ENCODE measurements at regions not wholly inside any gene's neighbourhood (a gene's known extent, or its start where the extent isn't known, plus 50 kb on each side); places are given as distances from the start of the nearest gene placed in this dataset.
A peak's percentile ranks its signal among the peaks of the same experiment; 100 is the strongest.
"Not testable (repeated sequence)": the region's sequence is repeated elsewhere in the genome, so short reads cannot be mapped to it uniquely, and the experiment has no call there.

DNA sequence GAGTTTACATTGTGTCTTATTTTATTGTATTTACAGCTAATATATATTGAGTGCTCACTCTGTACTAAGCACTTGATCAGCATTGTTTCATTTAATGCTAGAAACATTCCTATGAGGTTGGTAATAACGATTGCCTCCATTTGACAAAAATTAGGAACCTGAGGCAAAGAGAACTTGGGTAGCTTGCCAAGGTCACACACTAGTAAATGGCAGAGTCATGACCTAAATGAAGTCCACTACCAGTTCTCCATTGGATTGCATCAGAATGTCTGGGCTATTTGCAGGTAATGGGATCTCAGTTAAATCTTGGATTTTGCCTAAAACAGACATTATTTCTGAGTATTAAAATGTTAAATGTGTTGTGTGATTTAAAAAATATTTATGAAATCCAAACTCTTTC is 65.8 kb upstream of the CRIM1 start:
- Histone ChIP-seq H3K27me3 (ENCODE audit: insufficient read depth, low read length, poor library complexity) (no peaks in the 10 kb centered on the region), H4K5ac (ENCODE audit: low read length) (no peak overlapping the region), H2BK120ac (ENCODE audit: low read depth, low read length) (no peak overlapping the region), H2BK15ac (replicated peaks; ENCODE audit: low read depth) (no peak overlapping the region), H3K4me1 (ENCODE audit: control insufficient read depth, low read depth, low read length) (no peaks in the 10 kb centered on the region), H3K23ac (ENCODE audit: low read length) (no peak overlapping the region), H3K4me2 (ENCODE audit: low read length) (no peak overlapping the region), H3K4me3 (ENCODE audit: low read length) (no peak overlapping the region), H2BK5ac (ENCODE audit: low read length) (no peak overlapping the region), H3K79me2 (ENCODE audit: control insufficient read depth, insufficient read depth, low read length) (no peaks in the 10 kb centered on the region), H4K8ac (ENCODE audit: low read depth, low read length) (no peak overlapping the region), H2AK5ac (ENCODE audit: low read length) (no peak overlapping the region), H3K79me1 (ENCODE audit: low read length) (no peaks in the 10 kb centered on the region), H3K4ac (ENCODE audit: low read depth, low read length) (no peak overlapping the region), H3K9ac (ENCODE audit: low read length) (no peak overlapping the region), H3K36me3 (ENCODE audit: control insufficient read depth, insufficient read depth, low read length) (no peaks in the 10 kb centered on the region), H3K18ac (ENCODE audit: low read length) (no peak overlapping the region), H3K27ac (ENCODE audit: low read depth, low read length) (no peak overlapping the region), H3K56ac (ENCODE audit: low read length) (no peak overlapping the region)
- no CpG with 5 or more reads among the region's 1 CpG for WGBS (ENCODE audit: extremely low coverage, insufficient coverage, low lambda C conversion rate)
- DNase-seq, result no peak

DNA sequence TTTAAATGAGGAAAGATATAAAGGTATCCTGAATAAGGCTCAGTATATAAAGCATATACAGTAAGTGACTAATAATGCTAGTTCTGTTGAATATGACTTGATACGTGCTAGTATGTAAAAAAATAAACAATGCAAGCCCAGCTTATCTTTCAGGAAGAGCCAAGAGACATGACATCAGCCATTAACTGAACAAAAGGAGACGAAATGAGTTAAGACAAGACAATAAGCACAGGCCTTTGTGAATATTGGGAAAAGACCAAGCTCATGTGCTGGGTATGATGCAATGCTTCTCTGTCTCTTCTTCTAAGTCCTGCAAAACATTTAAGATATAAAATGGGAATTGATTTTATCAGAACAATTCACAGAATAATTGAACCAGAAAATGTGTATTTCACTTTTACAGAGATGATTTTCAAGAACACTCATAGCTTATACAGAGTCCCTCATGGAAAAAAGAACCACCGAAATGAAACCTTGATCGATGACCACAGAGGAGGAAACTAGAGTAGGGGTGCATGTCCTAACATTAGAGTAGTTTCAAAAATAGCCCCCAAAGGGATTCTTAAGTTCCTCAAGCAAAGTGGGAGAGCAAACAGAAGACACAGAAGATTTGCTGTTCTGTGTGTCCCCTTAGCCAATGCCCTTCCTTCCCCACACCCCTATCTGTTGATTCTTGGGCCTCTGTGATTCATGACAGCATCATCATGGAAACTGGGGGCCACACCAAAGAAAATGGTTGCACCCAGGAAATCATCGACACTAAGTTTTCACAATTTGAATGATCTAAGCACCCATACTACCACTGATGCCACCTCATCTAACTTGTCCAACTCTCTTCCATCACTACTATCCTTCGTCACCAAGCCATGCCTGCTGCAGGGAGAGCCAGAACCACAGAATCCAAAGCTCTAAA is 68.0 kb upstream of the CRIM1 start:
- H3K18ac ChIP-seq (ENCODE audit: low read length), result no peak overlapping the region
- H3K4me1 ChIP-seq (ENCODE audit: control insufficient read depth, low read depth, low read length), result no peaks in the 10 kb centered on the region
- no peak overlapping the region for H2BK15ac ChIP-seq (replicated peaks; ENCODE audit: low read depth)

DNA sequence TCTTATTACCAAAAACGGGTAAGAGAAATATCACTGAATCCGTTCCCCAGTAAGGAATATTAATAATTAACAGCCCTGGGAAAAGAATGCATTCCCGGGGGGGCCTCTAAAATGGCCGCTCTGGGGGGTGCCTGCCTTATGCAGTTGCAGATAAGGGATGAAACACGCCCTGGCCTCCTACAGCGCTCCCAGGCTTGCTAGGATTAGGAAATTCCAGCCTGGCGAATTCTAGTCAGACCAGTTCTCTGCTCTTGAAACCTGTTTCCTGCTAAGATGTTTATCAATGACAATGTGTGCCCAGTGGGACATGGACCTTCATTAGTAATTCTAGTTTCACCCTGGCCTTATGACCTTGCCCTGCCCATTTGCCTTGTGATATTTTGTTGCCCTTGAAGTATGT is 76.1 kb upstream of the CRIM1 start:
- not testable (repeated sequence) for H2AK5ac ChIP-seq (ENCODE audit: low read length); H3K23ac ChIP-seq (ENCODE audit: low read length); H3K4ac ChIP-seq (ENCODE audit: low read depth, low read length); H3K36me3 ChIP-seq (ENCODE audit: control insufficient read depth, insufficient read depth, low read length); H2BK120ac ChIP-seq (ENCODE audit: low read depth, low read length); H3K27ac ChIP-seq (ENCODE audit: low read depth, low read length); H4K8ac ChIP-seq (ENCODE audit: low read depth, low read length); H2BK5ac ChIP-seq (ENCODE audit: low read length); H3K56ac ChIP-seq (ENCODE audit: low read length); H3K79me2 ChIP-seq (ENCODE audit: control insufficient read depth, insufficient read depth, low read length); H3K27me3 ChIP-seq (ENCODE audit: insufficient read depth, low read length, poor library complexity); H3K18ac ChIP-seq (ENCODE audit: low read length); H3K79me1 ChIP-seq (ENCODE audit: low read length); H3K9ac ChIP-seq (ENCODE audit: low read length); H2BK15ac ChIP-seq (replicated peaks; ENCODE audit: low read depth); H3K4me2 ChIP-seq (ENCODE audit: low read length); H3K4me3 ChIP-seq (ENCODE audit: low read length); H4K5ac ChIP-seq (ENCODE audit: low read length); H3K4me1 ChIP-seq (ENCODE audit: control insufficient read depth, low read depth, low read length)
- WGBS (ENCODE audit: extremely low coverage, insufficient coverage, low lambda C conversion rate), result no CpG with 5 or more reads among the region's 7 CpGs
- DNase-seq, result peak; percentile 30

More for the DNA sequence above, 68.0 kb upstream of the CRIM1 start:
- Histone ChIP-seq H2AK5ac (ENCODE audit: low read length) (no peak overlapping the region), H3K4me3 (ENCODE audit: low read length) (no peak overlapping the region), H2BK5ac (ENCODE audit: low read length) (no peak overlapping the region), H3K9ac (ENCODE audit: low read length) (no peak overlapping the region), H3K27ac (ENCODE audit: low read depth, low read length) (no peak overlapping the region), H3K27me3 (ENCODE audit: insufficient read depth, low read length, poor library complexity) (no peaks in the 10 kb centered on the region), H3K4me2 (ENCODE audit: low read length) (no peak overlapping the region), H3K79me1 (ENCODE audit: low read length) (no peaks in the 10 kb centered on the region), H3K23ac (ENCODE audit: low read length) (no peak overlapping the region), H4K5ac (ENCODE audit: low read length) (no peak overlapping the region), H3K4ac (ENCODE audit: low read depth, low read length) (no peak overlapping the region), H3K36me3 (ENCODE audit: control insufficient read depth, insufficient read depth, low read length) (no peaks in the 10 kb centered on the region), H3K79me2 (ENCODE audit: control insufficient read depth, insufficient read depth, low read length) (no peaks in the 10 kb centered on the region), H2BK120ac (ENCODE audit: low read depth, low read length) (no peak overlapping the region), H3K56ac (ENCODE audit: low read length) (peak overlapping the region; percentile 10), H4K8ac (ENCODE audit: low read depth, low read length) (no peak overlapping the region)
- no peak for DNase-seq
- WGBS (ENCODE audit: extremely low coverage, insufficient coverage, low lambda C conversion rate), result no CpG with 5 or more reads among the region's 6 CpGs

DNA sequence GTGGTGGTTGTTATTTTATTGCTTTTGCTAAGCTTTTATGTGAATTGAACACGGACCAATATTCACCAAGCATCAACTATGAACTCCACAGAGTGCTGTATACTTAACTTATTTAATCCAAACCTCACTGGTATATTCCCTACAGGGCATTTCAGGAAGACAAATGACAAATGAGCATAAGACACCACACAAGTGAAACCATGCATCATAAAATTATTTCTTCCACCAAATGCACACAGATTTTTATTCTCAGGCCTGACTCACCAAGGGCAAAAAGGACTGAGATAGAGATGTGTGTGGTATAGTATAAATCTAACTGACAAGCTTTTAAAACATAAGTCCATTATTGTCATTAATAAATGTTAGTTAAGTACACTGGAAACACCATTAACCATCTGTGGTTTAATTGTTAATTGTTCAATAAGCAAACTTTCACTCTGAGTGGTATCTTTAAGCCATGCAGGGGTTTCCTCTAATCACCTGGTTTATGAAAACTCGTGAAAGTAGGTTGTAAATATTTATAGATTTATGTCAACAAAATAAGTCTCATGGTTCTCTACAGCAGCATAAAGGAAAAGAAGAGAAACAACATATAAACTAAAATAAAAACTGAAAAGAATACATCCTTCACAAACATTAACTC is 77.6 kb upstream of the CRIM1 start:
- Histone ChIP-seq H3K4me2 (ENCODE audit: low read length) (no peak overlapping the region), H3K79me2 (ENCODE audit: control insufficient read depth, insufficient read depth, low read length) (no peaks in the 10 kb centered on the region), H3K27me3 (ENCODE audit: insufficient read depth, low read length, poor library complexity) (no peaks in the 10 kb centered on the region), H3K23ac (ENCODE audit: low read length) (no peak overlapping the region), H2BK15ac (replicated peaks; ENCODE audit: low read depth) (no peak overlapping the region), H3K4me1 (ENCODE audit: control insufficient read depth, low read depth, low read length) (no peaks in the 10 kb centered on the region), H3K36me3 (ENCODE audit: control insufficient read depth, insufficient read depth, low read length) (no peaks in the 10 kb centered on the region), H3K18ac (ENCODE audit: low read length) (no peak overlapping the region), H3K4me3 (ENCODE audit: low read length) (no peak overlapping the region), H3K9ac (ENCODE audit: low read length) (no peak overlapping the region), H4K5ac (ENCODE audit: low read length) (no peak overlapping the region), H2BK5ac (ENCODE audit: low read length) (no peak overlapping the region), H2BK120ac (ENCODE audit: low read depth, low read length) (no peak overlapping the region), H3K27ac (ENCODE audit: low read depth, low read length) (no peak overlapping the region), H3K56ac (ENCODE audit: low read length) (no peak overlapping the region), H2AK5ac (ENCODE audit: low read length) (no peak overlapping the region), H3K79me1 (ENCODE audit: low read length) (no peaks in the 10 kb centered on the region), H4K8ac (ENCODE audit: low read depth, low read length) (no peak overlapping the region), H3K4ac (ENCODE audit: low read depth, low read length) (no peak overlapping the region)
- no CpG with 5 or more reads among the region's 2 CpGs for WGBS (ENCODE audit: extremely low coverage, insufficient coverage, low lambda C conversion rate)
- no peak for DNase-seq

DNA sequence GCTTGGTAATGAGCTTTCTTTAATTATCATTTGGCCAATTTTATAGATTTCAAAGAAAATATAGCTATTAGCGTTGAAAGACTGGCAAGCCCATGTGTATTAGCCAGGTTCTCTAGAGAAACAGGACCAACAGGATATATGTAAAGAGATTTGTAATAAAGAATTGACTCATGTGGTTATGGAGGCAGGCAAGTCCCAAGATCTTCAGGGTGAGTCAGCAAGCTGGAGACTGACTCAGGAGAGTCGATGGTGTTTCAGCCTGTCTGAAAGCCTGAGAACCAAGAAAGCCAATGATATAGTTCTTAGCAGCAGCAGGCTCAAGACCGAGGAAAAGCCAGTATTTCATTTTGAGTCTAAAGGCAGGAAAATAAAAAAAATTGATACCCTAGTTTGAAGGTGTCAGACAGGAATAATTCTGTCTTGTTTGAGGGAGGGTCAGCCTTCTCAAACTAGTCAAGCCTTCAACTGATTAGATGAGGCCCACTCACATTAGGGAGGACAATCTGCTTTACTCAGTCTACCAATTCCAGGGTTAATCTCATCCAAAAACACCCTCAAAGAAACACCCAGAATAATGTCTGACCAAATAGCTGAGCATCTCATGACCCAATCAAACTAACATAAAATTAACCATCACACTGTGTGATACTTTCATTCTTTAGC is 78.3 kb upstream of the CRIM1 start:
- no peak overlapping the region for H4K5ac ChIP-seq (ENCODE audit: low read length)
- WGBS (ENCODE audit: extremely low coverage, insufficient coverage, low lambda C conversion rate), result no CpG with 5 or more reads among the region's 3 CpGs
- H3K4me1 ChIP-seq (ENCODE audit: control insufficient read depth, low read depth, low read length), result no peaks in the 10 kb centered on the region
- no peak overlapping the region for H3K23ac ChIP-seq (ENCODE audit: low read length)
- H3K79me1 ChIP-seq (ENCODE audit: low read length), result no peaks in the 10 kb centered on the region
- H3K27me3 ChIP-seq (ENCODE audit: insufficient read depth, low read length, poor library complexity), result no peaks in the 10 kb centered on the region
- no peaks in the 10 kb centered on the region for H3K36me3 ChIP-seq (ENCODE audit: control insufficient read depth, insufficient read depth, low read length)
- H4K8ac ChIP-seq (ENCODE audit: low read depth, low read length), result no peak overlapping the region
- peak overlapping the region; percentile 36 for H2BK120ac ChIP-seq (ENCODE audit: low read depth, low read length)
- H3K4me2 ChIP-seq (ENCODE audit: low read length), result no peak overlapping the region
- no peaks in the 10 kb centered on the region for H3K79me2 ChIP-seq (ENCODE audit: control insufficient read depth, insufficient read depth, low read length)
- H2AK5ac ChIP-seq (ENCODE audit: low read length), result no peak overlapping the region
- no peak overlapping the region for H2BK5ac ChIP-seq (ENCODE audit: low read length)
- no peak overlapping the region for H2BK15ac ChIP-seq (replicated peaks; ENCODE audit: low read depth)
- H3K27ac ChIP-seq (ENCODE audit: low read depth, low read length), result no peak overlapping the region
- no peak overlapping the region for H3K4me3 ChIP-seq (ENCODE audit: low read length)
- no peak overlapping the region for H3K4ac ChIP-seq (ENCODE audit: low read depth, low read length)
- H3K18ac ChIP-seq (ENCODE audit: low read length), result no peak overlapping the region
- no peak overlapping the region for H3K56ac ChIP-seq (ENCODE audit: low read length)
- no peak overlapping the region for H3K9ac ChIP-seq (ENCODE audit: low read length)
- DNase-seq, result no peak
